Trophoblast cell (in vitro differentiated cells and primary cell): ENCODE measurements at regions not wholly inside any gene's neighbourhood (a gene's known extent, or its start where the extent isn't known, plus 50 kb on each side); places are given as distances from the start of the nearest gene placed in this dataset.

ENCODE experiments used
- DNase-seq, 2 donors: peaks; one replicate each; pipeline ENCODE4 v3.0.0-alpha.2; 2016
- H2AFZ ChIP-seq: 2 replicates; pipeline ENCODE4 v1.6.1; 2013; ENCODE audit warnings: low read length, moderate library complexity, mild to moderate bottlenecking; ENCODE audit not compliant: insufficient read depth, poor library complexity
- H2AK5ac ChIP-seq: 2 replicates; pipeline ENCODE4 v1.6.1; 2013; ENCODE audit warnings: mild to moderate bottlenecking, low read length
- H2BK120ac ChIP-seq: 2 replicates; pipeline ENCODE4 v1.6.1; 2013; ENCODE audit warnings: low read length, mild to moderate bottlenecking, moderate library complexity; ENCODE audit not compliant: insufficient read depth, poor library complexity
- H2BK12ac ChIP-seq: 2 replicates; pipeline ENCODE4 v1.6.1; 2013; ENCODE audit warnings: mild to moderate bottlenecking, low read length, moderate library complexity
- H2BK5ac ChIP-seq: 2 replicates; pipeline ENCODE4 v1.6.1; 2013; ENCODE audit warnings: low read length, low read depth, moderate library complexity, mild to moderate bottlenecking; ENCODE audit not compliant: poor library complexity
- H3K14ac ChIP-seq: 2 replicates; pipeline ENCODE4 v1.6.1; 2013; ENCODE audit warnings: mild to moderate bottlenecking, low read length
- H3K18ac ChIP-seq: 2 replicates; pipeline ENCODE4 v1.6.1; 2013; ENCODE audit warnings: mild to moderate bottlenecking, low read length
- H3K23ac ChIP-seq: 2 replicates; pipeline ENCODE4 v1.6.1; 2013; ENCODE audit warnings: low read length
- H3K27ac ChIP-seq: 2 replicates; pipeline ENCODE4 v1.5.1; 2013; ENCODE audit warnings: low read depth, mild to moderate bottlenecking, inconsistent platforms, low read length, moderate library complexity
- H3K27me3 ChIP-seq: 2 replicates; pipeline ENCODE4 v1.6.1; 2013; ENCODE audit warnings: inconsistent platforms, mild to moderate bottlenecking, low read length, moderate library complexity; ENCODE audit not compliant: insufficient read depth
- H3K36me3 ChIP-seq, 2 experiments: 1 replicate in 1 of 2; 2 replicates in 1 of 2; pipeline ENCODE4 v1.6.1; 2013; ENCODE audit warnings: low read length in 2 of 2, mild to moderate bottlenecking in 2 of 2, moderate library complexity in 1 of 2; ENCODE audit not compliant: insufficient read depth in 2 of 2, control insufficient read depth in 1 of 2
- H3K4ac ChIP-seq: 2 replicates; pipeline ENCODE4 v1.6.1; 2013; ENCODE audit warnings: low read depth, mild to moderate bottlenecking, low read length, moderate library complexity
- H3K4me1 ChIP-seq, 2 experiments: 1 replicate in 1 of 2; 2 replicates in 1 of 2; pipeline ENCODE4 v1.6.1; 2013; ENCODE audit warnings: low read length in 2 of 2, mild to moderate bottlenecking in 2 of 2, moderate library complexity in 1 of 2; ENCODE audit not compliant: insufficient read depth in 2 of 2, control insufficient read depth in 1 of 2
- H3K4me2 ChIP-seq: 2 replicates; pipeline ENCODE4 v1.6.1; 2013; ENCODE audit warnings: inconsistent platforms, mild to moderate bottlenecking, low read length, moderate library complexity
- H3K4me3 ChIP-seq: 2 replicates; pipeline ENCODE4 v1.5.1; 2013; ENCODE audit warnings: mild to moderate bottlenecking, low read depth, low read length, inconsistent platforms
- H3K79me1 ChIP-seq: one replicate; pipeline ENCODE4 v1.6.1; 2013; ENCODE audit warnings: low read length
- H3K79me2 ChIP-seq: 2 replicates; pipeline ENCODE4 v1.6.1; 2013; ENCODE audit warnings: low read length, mild to moderate bottlenecking; ENCODE audit not compliant: control insufficient read depth, insufficient read depth, poor library complexity
- H3K9ac ChIP-seq: 2 replicates; pipeline ENCODE4 v1.6.1; 2013; ENCODE audit warnings: mild to moderate bottlenecking, low read length
- H3K9me3 ChIP-seq: 2 replicates; pipeline ENCODE4 v1.6.1; 2013; ENCODE audit warnings: low read depth, mild to moderate bottlenecking, control low read depth, inconsistent platforms, low read length; ENCODE audit not compliant: insufficient read depth
- H4K12ac ChIP-seq: 2 replicates; pipeline ENCODE4 v1.6.1; 2013; ENCODE audit warnings: low read depth, mild to moderate bottlenecking, low read length, moderate library complexity
- H4K8ac ChIP-seq: 2 replicates; pipeline ENCODE4 v1.6.1; 2013; ENCODE audit warnings: low read depth, mild to moderate bottlenecking, low read length, moderate library complexity
- H4K91ac ChIP-seq: one replicate; pipeline ENCODE4 v1.6.1; 2013; ENCODE audit warnings: low read depth, mild to moderate bottlenecking, low read length, moderate library complexity
- WGBS: extraction: QIAGEN DNeasy Blood & Tissue Kit; methylation state at CpG from one replicate; pipeline ENCODE4 v1.1.7; 2013; ENCODE audit warnings: missing lambda C conversion rate; ENCODE audit not compliant: insufficient read length, insufficient coverage; ENCODE audit errors: extremely low coverage; 5-methylcytosine and 5-hydroxymethylcytosine counted together

GRCh38 chr7:9945857-9946256, 1027.8 kb upstream of the PHF14 start:
- Histone ChIP-seq H3K79me2 (no peaks in the 10 kb centered on the region), H3K9ac (no peak overlapping the region), H3K9me3 (no peaks in the 10 kb centered on the region), H3K27ac (no peak overlapping the region), H3K79me1 (no peaks in the 10 kb centered on the region), H4K8ac (no peak overlapping the region), H4K91ac (no peak overlapping the region), H2BK5ac (no peak overlapping the region), H3K4me1 (no peaks in the 10 kb centered on the region), H3K18ac (no peak overlapping the region), H3K14ac (no peak overlapping the region), H3K27me3 (no peaks in the 10 kb centered on the region), H3K36me3 (no peaks in the 10 kb centered on the region), H3K4me2 (no peak overlapping the region), H2BK12ac (no peak overlapping the region), H3K23ac (no peak overlapping the region), H2BK120ac (no peak overlapping the region), H2AK5ac (no peak overlapping the region), H2AFZ (no peak overlapping the region), H3K4me3 (no peak overlapping the region), H3K4ac (no peak overlapping the region), H4K12ac (no peak overlapping the region)
- WGBS, result no CpG with 5 or more reads among the region's 2 CpGs
- DNase-seq, result no peak

- H3K4me1 ChIP-seq, result no peaks in the 10 kb centered on the region
- H3K4ac ChIP-seq, result no peak overlapping the region
- H3K9me3 ChIP-seq, result peaks cover 3% of the 10 kb centered on the region
- DNase-seq, result no peak
- no peak overlapping the region for H3K23ac ChIP-seq
- H3K27me3 ChIP-seq, result no peaks in the 10 kb centered on the region
- no peak overlapping the region for H2AFZ ChIP-seq
- no peak overlapping the region for H4K91ac ChIP-seq
- no peak overlapping the region for H2BK12ac ChIP-seq
- no peak overlapping the region for H2AK5ac ChIP-seq
- H3K79me2 ChIP-seq, result no peaks in the 10 kb centered on the region
- no peak overlapping the region for H3K18ac ChIP-seq
- H3K79me1 ChIP-seq, result no peaks in the 10 kb centered on the region
- H3K27ac ChIP-seq, result no peak overlapping the region
- H4K8ac ChIP-seq, result no peak overlapping the region
- no peaks in the 10 kb centered on the region for H3K36me3 ChIP-seq
- H3K4me2 ChIP-seq, result no peak overlapping the region
- no peak overlapping the region for H3K9ac ChIP-seq
- no peak overlapping the region for H4K12ac ChIP-seq
- no peak overlapping the region for H3K14ac ChIP-seq
- H3K4me3 ChIP-seq, result no peak overlapping the region
- WGBS, result no CpG with 5 or more reads among the region's 2 CpGs
- H2BK5ac ChIP-seq, result no peak overlapping the region
- H2BK120ac ChIP-seq, result no peak overlapping the region
These were observed 1018.5 kb upstream of the PHF14 start for GRCh38 chr7:9955138-9955537.

GRCh38 chr7:9958486-9958885, 1015.2 kb upstream of the PHF14 start:
- Histone ChIP-seq H4K12ac (no peak overlapping the region), H3K18ac (no peak overlapping the region), H4K8ac (no peak overlapping the region), H2BK120ac (no peak overlapping the region), H3K9me3 (peaks cover 3% of the 10 kb centered on the region), H2AFZ (no peak overlapping the region), H2BK5ac (no peak overlapping the region), H3K27me3 (no peaks in the 10 kb centered on the region), H3K23ac (no peak overlapping the region), H3K4ac (no peak overlapping the region), H3K4me1 (no peaks in the 10 kb centered on the region), H3K14ac (no peak overlapping the region), H3K4me3 (no peak overlapping the region), H3K9ac (no peak overlapping the region), H3K79me1 (no peaks in the 10 kb centered on the region), H3K79me2 (no peaks in the 10 kb centered on the region), H2BK12ac (no peak overlapping the region), H3K27ac (no peak overlapping the region), H2AK5ac (no peak overlapping the region), H3K36me3 (no peaks in the 10 kb centered on the region), H4K91ac (no peak overlapping the region), H3K4me2 (no peak overlapping the region)
- no peak for DNase-seq
- WGBS, result no CpG with 5 or more reads among the region's 5 CpGs

GRCh38 chr7:9960460-9960859, 1013.2 kb upstream of the PHF14 start:
- no peak for DNase-seq
- Histone ChIP-seq H3K27me3 (no peaks in the 10 kb centered on the region), H3K9me3 (no peaks in the 10 kb centered on the region)

More at GRCh38 chr7:9960460-9960859, 1013.2 kb upstream of the PHF14 start:
- no peak overlapping the region for H3K23ac ChIP-seq
- no peak overlapping the region for H4K12ac ChIP-seq
- no peak overlapping the region for H4K8ac ChIP-seq
- H4K91ac ChIP-seq, result no peak overlapping the region
- no peak overlapping the region for H2BK5ac ChIP-seq
- no peak overlapping the region for H2BK12ac ChIP-seq
- H2AK5ac ChIP-seq, result no peak overlapping the region
- no peak overlapping the region for H2AFZ ChIP-seq
- H3K18ac ChIP-seq, result no peak overlapping the region
- no peaks in the 10 kb centered on the region for H3K36me3 ChIP-seq
- no peak overlapping the region for H3K27ac ChIP-seq
- no peaks in the 10 kb centered on the region for H3K4me1 ChIP-seq
- no peak overlapping the region for H3K14ac ChIP-seq
- H3K9ac ChIP-seq, result no peak overlapping the region
- no peak overlapping the region for H3K4ac ChIP-seq
- no CpG with 5 or more reads among the region's 3 CpGs for WGBS
- no peaks in the 10 kb centered on the region for H3K79me2 ChIP-seq
- no peak overlapping the region for H3K4me3 ChIP-seq
- H3K4me2 ChIP-seq, result no peak overlapping the region
- no peak overlapping the region for H2BK120ac ChIP-seq
- H3K79me1 ChIP-seq, result no peaks in the 10 kb centered on the region
